NCI-H345 treated with DMSO at 0.1 percent for 48 hours (cell line): ENCODE measurements at regions not wholly inside any gene's neighbourhood (a gene's known extent, or its start where the extent isn't known, plus 50 kb on each side); places are given as distances from the start of the nearest gene placed in this dataset.

ENCODE experiments used
- DNase-seq: peaks from one replicate; lab custom pipeline; 2025; ENCODE audit not compliant: unreplicated experiment; lab: John Stamatoyannopoulos, UW

DNA sequence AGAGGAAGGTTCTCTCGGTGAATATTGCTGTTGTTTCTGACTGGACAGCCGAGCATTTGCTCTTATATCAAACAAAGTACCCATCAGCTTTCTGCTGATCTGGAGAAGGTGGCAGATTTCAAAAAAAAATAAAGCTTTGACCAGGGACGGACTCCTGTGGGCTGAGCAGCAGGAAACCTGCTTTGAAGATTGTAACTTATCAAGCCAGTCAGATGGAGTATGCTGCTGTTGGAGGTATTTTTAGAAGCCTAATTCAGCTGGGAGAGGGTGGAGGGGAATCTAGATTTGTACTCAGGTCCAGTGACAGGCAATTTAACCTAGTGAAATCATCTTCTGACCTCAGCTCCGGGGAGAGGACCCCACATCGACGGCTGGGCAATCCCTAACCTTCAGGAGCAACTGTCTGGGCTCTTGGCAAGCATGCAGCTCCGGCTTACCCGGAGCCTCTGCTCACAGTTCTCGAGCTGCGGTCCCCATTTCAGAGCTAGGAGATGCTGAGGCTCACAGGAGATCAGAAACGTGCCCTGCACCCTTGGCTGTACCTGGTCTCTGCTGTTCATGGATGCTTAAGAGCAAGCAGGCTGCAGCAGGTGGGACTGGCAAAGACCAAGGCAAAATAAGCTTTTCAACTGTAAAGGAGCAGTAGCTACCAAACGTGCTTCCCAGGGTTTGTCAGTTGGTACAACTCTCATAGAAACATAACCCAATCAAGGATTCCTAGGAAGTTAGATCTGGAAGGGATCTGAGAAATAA lies 89.3 kb upstream of the ST8SIA2 start:
- DNase-seq: no peak

DNA sequence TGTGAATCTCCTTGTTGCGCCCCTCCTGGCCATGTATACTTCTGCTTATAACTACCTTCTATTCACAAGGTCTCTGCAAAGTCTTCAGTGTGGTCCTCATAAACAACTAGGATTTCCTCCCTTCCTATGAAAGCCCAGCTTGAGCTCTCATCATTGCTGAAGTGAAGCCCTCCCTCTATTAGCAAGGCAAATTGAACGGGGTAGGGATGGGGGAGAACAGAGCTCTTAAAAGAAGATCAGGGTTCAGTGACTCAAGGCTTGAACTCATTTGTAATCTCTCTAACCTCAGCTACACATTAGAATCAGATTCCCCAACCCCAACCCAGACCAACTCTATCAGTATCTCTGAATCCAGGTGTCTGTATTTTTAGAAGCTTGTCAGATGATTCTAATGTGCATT lies 88.3 kb upstream of the ST8SIA2 start:
- no peak for DNase-seq

DNA sequence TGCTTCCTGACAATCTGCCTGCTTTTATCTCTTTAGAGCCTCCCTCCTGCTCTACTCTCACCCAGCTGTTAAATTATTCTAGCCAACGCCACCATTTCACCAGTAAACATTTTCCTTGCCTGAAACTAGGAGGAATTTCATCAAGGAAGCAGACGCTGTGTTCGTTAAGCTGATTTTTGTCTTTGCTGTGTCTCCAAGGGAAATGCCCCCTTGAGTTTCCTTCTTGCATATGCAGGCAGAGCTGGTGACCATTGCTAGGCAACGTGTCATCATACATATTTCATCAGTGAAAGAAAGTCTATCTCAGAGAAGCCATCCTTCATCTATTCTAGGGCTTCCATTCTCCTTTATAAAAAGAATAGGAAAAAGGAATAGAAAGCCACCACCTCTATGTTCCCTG lies 87.0 kb upstream of the ST8SIA2 start:
- DNase-seq: no peak

DNA sequence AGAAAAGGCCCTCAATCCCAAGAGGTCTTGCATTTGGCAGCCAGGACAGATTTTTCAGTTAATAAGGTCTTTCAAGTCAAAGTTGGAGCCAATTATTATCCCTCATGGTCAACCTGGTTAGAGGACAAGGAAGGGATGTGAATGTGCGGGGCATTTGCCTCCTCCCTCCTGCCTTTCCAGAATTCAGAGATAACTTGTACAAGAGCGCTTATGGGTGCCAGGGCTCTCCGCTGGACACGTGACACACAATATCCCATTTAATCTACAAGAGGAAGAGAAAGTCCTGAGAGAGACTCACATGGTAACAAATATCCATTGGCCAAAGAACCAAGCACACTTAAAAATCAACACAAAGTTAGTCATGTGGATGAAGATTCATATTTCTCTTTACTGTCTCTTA lies 78.5 kb upstream of the ST8SIA2 start:
- no peak for DNase-seq

DNA sequence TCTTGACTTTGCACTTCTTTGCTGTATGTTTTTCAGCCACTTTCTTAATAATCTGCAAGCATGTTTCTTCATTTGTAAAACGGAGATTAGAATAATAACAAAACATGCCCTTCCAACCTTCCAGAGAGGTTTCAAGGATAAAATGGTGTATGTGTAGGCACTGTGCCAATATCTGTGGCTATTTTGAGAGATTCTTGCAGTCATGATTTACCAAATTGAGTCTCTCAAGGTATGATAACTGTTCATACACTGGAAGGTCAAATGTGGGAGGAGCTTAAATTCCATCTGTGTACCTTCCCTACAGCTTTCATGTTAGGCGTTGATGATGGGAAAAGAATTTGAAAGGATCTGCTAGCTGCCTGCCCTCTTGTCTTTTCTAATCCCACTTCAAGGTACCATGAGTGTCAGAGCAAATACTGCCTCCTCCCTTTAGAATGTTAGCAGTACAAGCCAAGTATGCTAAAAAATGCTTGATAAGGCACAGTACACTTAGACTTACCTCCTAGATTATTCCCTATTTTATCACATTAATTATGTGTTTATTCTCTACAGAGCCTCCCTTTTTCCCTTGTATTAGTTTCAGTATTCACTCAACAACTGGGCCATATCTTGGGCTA lies 78.0 kb upstream of the ST8SIA2 start:
- no peak for DNase-seq

DNA sequence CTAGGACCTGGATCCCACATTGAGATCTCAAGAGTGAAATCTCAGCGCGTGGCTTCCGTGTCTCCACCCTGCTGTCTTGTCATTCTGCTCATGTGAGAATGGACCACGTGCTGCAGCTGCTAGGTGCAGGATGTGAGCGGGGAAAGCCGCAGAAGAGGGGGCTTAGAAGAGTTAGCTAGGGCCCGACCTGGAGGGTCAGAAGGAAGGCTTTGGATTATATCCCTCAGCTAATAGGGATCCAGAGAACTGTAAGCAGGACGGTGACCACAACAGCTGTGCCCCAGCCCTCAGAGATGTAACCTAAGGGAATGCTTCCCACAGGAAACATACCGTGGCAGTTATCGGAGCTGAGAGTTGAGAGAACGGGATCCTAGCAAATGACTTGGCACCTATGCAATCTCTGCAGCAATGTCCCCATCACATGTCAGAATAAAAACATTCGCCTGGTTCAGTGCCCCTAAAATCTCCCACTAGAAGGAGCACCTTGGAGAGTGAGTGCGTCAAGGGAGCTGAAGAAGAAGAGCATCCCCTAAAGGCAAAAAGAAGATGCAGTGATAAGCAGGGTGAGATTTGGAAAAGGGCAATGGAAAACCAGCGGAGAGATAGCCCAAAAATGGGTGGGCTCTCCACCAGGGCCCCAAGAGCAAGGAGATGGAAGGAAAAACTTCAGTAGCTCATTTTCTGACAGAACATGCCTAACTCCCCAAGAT lies 76.9 kb upstream of the ST8SIA2 start:
- no peak for DNase-seq

DNA sequence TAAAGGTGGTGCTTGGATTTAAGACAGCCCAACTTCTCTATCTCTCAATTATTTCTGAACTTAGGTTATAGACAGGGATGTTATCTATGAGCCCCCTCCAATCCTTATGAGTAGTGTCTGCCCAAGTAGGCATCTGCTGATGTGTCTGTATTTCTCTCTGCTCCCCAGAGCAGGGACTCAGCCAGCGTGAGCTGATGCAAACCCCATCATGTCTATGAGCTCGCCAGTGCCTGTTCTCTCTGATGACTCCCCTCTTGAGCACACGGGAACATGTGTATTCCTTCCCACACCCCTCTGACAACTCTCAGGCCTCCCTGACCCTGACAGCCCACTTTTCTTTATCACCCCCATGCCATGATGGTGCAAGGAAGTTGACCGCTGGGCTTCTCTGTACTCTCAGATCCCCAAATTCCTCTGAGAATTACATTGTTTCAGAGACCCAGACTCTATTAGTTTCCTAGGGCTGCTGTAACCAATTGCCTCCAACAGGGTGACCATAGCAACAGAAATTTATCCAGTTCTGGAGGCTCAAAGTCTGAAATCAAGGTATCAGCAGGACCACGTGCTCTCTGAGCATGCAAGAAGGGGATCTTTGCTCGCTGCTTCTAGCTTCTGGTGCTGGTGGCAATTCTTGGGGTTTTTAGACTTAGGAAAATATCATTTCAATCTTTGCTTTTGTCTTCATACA lies 73.5 kb upstream of the ST8SIA2 start:
- no peak for DNase-seq

DNA sequence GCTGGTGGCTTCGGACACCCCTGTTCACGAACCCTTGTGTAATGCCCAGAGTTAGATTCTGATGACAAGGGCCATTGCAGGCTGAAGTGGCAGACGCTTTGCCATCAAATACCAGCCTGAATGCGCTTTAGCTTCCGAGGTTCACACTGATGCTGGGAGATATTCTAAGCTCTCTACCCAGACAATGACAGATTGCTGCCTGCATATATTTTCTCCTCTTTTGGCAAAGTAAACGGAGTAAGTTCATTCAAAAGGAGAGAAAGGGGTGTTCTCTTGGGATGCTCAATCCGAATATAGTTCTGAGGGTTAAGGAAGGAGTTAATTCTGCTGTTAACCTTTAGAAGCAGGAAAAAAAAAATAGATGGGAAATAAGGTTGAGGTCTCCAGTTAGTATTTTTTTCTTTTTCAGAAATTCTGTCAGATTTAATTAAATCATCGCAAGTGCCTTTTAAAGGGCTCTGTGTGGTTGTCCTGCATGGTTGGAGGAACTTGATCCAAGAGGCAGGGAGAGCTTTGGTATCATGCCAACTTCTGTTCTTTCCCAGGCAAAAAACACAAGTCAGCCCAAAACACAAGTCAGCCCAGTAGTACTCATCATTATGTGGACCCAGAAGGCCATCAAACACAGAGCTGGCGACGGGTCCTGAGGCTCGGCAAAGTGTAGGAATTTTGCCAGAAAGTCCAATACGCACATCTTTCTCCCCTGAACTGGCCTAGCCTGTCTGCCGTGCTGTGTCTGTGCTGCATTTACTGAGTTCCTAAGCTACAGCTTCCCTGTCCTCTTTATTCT lies 70.9 kb upstream of the ST8SIA2 start:
- DNase-seq: no peak

DNA sequence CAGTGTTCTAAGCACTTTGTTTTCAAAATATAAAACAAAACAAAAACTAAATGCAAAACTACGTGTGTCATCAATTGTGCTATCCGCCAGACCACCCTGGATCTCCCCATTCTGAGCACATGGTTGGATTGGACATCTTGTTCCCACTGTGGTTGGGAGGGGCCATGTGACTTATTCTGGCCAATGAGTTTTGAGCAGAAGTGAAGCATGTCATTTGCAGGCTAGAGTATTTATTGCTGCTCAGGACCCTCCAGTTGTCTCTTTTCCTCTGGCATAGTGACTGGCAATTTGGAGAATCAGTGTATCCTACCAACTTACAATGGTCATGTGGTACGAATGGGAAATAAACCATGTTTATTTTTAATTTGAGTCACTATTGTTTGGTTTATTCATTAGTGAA lies 70.2 kb upstream of the ST8SIA2 start:
- no peak for DNase-seq

DNA sequence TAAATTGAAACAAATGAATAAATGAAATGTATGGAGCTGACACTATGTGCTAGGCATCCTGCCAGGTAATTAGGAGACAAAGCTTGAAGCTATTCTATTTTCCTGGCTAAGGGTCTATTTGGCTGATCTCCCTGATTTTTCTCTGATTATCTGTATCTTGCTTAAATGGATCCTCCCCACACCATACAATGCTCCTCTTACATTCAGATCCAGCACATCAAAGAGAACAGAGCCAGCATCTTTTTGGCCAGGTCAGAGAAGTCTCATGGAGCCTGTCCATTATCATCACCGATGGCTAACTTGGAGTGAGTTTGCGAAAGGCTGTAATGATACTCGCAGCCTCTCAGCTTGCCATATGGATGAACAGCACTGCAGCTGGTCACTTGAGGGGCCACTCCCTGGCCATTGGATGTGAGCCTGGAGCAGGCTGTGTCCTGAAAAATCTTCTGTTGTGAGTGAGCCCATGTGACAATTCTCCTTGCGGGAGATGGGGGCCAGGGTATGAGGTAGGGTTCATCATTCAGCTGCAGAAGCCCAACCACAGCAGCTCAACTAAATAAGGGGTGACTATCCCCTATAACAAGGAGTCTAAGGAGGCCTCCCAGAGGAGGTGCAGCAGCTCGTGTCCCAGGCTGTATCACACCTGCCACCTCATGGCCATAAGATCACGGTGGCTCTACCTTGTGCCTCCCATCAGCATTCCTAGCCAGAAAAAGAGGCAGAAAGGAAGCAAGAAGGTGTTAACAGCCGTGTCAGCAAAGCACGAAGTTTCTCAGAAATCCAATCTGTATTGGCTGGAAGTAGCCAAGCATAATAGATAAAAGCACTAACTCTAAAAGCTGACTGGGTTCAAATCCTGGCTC lies 69.3 kb upstream of the ST8SIA2 start:
- no peak for DNase-seq

DNA sequence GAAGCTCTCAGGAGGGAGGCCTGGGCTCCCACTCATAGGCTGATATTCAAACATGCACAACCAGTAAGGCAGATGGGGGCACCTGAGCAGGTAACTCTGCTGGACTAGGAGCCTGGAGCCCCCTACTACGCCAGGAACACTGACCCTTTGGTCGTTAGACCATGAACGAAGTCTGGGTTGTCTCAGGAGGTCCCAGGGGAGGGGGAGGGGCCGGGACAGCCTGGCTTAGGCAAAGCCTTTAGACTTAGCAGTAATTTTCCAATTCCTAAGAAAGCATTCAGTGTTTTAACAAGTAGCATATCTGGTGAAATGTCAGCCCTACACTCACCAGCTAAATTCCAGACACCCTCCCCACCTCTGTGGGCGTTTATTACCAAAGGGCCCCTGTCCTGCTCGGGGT lies 67.4 kb upstream of the ST8SIA2 start:
- DNase-seq: no peak

DNA sequence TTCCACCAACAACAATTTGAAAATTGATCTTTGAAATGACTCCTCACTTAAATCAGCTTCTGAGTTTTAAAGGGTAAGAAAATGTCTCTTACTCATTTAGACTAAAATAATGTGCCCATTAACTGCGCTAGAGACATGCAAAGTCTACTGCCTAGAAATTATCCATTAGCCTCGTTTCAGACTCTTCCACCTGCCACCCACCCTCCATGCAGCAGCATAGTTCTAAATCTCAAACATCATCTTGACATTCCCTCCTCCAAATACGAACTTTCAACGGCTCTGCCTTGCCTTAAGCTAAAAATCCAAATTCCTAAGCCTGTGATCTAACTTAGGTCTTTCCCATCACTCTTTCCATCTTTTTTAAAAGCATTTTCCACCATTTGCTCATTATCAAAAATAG lies 66.6 kb upstream of the ST8SIA2 start:
- DNase-seq: no peak

DNA sequence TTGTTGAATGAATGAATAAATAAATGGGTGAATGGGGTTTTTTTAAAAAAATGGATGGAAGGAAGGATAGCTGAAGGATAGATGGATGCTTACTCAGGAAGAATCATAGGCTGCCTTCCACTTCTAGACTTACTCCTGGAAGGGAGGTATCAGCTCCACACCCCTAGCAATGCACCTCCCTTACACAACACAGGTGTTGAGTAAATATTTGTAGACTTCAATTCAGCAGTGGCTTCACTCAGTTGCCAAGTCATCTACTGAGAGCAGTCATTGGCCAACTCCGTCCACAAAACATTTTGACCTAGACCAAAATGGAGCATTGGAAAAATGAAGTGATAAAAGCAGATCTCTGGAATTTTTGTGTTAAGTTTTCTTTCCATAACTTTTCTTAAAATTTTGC lies 65.5 kb upstream of the ST8SIA2 start:
- no peak for DNase-seq

DNA sequence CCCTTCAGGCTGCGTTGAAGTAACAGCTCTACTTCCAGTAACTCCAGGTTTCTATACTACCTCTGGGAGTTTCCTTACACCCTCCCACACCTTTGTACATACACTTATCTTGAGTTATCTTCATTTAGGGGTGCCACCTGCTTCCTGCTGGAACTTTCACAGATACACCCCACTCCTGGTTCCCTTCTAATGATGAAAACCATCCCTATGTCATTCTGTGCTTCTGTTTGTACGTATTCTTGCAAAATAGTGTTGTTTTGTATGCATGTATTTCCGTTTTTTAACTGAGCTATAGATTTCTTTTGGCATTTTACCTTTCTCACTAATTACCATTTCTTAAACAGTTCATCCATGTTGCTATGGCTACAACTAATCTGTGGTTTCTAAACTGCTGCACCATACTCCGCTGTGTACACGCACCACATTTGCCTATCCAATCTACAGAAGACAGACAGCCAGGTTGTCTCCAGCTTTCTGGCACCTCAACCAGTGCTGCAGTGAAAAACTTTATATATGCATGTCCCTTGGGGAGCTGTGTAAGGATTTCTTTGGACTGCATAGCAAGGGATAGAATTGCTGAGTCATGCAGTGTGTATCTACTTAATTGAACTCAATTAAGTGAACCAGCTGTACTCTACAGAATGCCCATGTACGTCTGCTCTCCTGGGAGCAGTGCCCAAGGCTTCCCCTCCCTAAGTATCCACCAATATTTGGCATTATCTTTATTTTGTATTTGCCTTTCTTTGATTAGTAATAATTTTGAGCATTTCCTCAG lies 61.4 kb upstream of the ST8SIA2 start:
- DNase-seq: no peak

DNA sequence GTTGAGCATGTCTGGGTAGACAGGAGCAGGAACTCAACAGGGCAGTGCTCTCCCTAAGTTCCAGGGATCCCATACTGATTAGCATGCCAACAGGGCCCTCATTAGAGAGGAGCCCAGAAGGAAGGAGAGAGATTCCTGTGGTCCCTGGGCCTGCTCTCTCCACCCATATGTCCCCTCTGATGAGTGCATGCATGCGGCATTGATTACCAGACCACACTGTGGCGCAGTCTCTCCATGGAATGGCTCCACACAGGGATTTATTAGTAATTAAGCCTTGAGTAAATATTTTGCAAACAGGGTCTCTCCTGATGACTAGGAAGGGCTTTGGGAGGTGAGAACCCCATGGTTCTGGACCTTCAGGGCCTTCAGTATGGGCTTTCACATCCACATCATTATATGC lies 60.0 kb upstream of the ST8SIA2 start:
- DNase-seq: no peak

DNA sequence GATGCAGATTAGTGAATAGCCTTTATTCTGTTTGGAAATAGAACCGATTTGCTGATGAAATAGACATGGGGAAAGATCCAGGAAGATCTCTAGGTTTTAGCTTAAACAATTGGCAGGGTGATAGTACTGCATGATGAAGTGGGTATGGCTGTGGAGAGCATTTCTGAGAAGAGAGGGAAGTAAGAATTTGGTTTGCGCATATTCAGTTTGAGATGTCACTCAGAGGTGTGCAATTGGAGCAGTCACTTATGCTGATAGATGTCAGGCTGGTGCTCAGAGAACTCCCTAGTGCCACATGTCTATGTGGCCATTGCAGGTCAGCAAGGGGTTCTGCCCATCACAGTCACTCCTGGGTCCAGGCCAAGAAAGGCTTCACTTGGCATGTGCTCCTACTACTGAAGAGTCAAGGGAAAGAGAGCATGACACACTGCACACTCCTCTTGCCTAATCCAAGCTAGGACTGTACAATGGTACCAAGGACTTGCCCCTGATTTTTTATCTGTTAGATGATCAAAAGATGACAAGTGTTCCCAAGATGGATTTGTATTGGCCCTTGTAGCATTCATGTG lies 57.2 kb upstream of the ST8SIA2 start:
- no peak for DNase-seq

DNA sequence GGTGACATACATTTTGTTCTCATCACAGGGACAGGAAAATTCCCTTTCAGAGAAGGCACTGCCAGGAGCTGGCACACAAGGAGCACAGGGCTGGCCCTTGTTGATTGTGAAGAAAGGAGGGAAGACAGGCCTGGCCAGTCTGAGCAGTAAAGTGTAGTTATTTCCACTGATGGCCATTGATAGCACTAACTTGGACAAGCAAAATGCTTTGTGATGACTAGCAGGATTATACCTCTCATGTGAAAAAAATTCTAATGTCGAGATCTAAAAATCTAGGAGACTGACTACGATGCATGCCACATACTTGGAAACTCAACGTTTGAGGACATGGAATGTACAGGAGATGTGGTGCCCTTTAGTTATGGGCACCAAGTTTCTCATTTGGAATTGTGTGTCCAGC lies 54.3 kb upstream of the ST8SIA2 start:
- no peak for DNase-seq
